HG03135 (cell line): ENCODE measurements at regions not wholly inside any gene's neighbourhood (a gene's known extent, or its start where the extent isn't known, plus 50 kb on each side); places are given as distances from the start of the nearest gene placed in this dataset.

Experiments
- ATAC-seq: cut with Tn5 transposase; IDR thresholded peaks from one replicate; pipeline ENCODE4 v1.9.1; 2021; ENCODE audit warnings: mild to moderate bottlenecking, moderate library complexity; ENCODE audit not compliant: unreplicated experiment

DNA sequence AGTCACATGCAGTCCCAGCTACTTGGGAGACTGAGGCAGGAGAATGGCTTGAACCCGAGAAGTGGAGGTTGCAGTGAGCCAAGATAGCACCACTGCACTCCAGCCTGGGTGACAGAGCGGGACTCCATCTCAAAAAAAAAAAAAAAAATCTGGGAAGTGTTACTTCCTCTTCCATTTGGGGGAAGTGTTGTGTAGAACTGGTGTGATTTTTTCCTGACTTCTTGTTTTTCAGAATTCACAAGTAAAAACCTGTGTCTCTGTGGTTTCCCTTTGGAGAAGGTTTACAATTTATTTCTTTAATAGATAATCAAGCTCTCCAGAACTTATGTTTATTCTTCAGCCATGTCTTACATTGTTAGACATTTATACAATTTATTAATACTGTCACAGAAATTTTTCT, 396.1 kb downstream of the BRD1 start:
- no peak for ATAC-seq

DNA sequence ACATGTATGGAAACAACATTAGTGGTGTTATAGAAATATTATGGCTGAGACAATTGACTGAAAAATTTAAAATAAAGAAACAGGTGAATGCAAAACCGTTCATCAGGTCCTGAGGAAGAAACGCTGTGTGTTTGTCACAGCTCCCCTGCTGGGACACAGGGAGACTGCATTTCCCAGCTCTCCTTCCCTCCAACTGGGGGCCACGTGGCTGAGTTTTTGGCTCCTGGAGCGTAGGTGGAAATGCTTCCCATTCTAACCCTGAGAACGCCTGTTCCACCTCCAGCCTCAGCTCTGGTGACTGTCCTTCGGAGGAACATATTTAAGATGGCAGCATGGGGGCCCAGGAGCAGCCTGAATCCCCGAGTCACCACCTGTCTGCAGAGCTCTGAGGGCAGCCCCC, 398.6 kb downstream of the BRD1 start:
- ATAC-seq = no peak

DNA sequence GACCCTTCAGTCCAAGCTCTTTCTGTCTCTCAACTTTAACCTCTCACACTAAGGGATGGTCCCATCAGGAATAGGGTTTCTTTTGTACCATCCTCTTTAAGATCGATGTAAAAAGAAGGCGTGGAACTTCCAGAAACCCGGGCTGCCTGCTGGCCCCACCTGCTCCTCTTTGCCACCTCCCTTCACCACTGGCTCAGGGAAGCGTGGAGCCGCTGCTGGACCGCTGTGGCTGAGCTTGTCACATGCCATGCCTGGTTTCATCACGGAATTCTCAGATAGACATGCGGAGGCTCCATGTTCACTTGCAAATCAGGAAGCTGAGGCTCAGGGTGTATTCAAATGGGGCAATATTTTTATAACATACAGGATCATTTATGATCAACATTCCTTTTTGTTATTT, 399.7 kb downstream of the BRD1 start:
- ATAC-seq = no peak

- no peak for ATAC-seq
Observed at GRCh38 chr22:49427341-49427740, 400.3 kb downstream of the BRD1 start.

GRCh38 chr22:49426618-49427266, 400.9 kb downstream of the BRD1 start:
- no peak for ATAC-seq

DNA sequence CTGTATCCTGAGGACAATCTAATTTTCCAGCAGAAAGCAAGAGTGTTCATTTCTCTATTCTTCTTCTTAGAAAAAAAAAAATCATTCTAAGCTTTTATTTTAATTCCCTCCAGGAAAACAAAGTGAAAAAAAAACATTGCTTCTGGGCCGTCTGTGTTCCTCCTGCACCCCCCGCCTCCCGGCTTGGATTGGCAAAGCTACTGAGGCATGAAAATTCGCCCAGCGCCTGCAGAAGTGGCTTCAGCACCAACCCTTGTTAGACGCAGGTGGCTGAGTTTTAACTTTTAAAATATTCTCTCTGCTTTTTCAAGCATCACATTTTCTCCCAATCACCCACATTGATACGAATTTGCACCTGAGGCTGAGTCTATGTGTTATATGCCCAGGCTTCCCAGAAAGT, 401.6 kb downstream of the BRD1 start:
- ATAC-seq = no peak

DNA sequence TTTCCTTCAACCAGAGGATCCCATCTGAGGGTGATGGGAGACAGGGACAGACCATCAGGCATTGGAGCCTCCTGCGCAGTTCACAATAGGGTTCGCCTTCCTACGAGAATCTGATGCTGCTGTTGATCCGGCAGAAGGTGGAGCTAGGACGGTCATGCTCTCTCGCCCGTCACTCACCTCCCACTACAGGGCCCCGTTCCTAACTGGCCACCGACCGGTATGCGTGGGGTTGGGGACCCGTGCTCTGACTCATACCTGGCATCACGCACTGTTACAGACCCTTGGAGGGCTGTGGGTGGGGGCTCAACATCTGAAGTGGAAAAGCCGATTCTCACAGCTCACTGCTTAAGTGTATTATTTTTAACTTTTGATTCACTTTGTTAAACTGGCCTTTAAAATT, 402.3 kb downstream of the BRD1 start:
- ATAC-seq = no peak

DNA sequence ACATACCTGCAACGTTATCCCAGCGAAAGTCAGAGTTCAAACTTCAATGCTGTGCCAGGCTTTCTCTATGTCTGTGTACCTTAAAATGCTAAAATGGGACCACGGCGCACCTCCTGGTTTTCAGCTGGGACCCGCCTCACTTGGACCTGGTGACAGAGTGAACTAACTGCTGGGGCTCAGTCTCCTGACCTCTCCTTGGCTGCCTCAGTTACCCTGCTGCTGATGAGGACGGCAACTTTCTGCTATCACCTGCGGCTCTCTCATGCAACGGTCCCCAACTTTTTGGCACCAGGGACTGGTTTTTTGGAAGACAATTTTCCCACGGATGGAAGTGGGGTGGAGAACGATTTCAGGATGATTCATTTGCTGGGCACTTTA, 402.8 kb downstream of the BRD1 start:
- ATAC-seq = no peak

DNA sequence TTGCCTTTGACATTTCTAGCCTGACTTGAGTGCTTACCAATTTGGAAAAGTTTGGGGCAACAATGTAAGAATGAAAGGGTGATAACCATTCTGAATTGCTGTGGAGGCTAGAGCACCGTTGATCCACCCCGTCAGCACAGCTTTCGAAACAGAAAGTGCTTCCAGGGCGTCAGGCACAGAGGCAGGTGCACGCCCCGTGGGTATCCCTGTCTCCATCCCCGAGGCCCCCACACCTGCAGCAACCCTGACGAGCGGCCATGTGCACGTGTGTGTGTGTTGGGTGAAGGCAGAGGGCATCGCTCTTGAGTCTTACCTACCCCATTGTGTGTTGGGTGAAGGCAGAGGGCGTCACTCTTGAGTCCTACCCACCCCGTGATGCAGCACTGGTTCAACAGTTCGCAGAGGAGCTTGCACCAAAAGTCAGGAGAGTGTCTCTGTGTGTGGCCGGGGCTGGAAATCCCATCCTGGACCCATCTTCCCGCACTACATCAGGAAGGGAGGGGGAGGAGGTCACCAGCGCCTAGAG, 404.5 kb downstream of the BRD1 start:
- no peak for ATAC-seq

- no peak for ATAC-seq
Observed at GRCh38 chr22:49422701-49423100, 405.0 kb downstream of the BRD1 start.

- ATAC-seq = no peak
Observed at GRCh38 chr22:49420651-49421050, 407.0 kb downstream of the BRD1 start.

DNA sequence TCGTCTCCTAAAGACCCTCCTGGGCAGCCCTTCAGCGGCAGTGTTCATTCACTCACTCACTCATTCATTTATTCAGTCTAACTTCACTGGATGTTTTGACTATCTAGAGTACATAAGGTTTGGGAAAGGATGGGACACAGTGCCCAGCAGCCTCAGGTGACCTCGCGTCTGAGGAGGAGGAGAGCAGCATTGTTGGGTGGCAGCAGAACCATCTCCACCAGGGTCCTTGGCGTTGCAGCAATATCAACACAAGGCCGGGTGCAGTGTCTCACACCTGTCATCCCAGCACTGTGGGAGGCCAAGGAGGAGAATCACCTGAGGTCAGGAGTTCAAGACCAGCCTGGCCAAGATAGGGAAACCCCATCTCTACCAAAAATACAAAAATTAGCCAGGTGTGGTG, 408.0 kb downstream of the BRD1 start:
- ATAC-seq = no peak

DNA sequence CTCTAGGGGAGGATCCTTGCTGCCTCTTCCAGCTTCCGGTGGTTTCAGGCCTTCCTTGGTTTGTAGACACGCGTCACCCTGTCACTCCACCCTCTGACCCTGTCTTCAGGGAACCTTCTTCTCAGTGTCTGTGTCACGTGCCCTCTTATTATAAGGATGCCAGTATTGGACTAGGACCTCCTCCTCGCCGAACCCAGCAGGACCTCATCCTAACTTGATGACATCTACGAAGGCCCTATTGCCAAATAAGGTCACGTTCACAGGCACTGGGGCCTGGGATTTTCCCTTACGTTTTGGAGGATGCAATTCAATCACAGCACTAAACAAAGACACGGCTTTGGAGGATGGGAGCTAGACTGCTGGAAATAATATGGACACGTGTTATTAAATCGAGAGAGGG, 408.7 kb downstream of the BRD1 start:
- no peak for ATAC-seq

DNA sequence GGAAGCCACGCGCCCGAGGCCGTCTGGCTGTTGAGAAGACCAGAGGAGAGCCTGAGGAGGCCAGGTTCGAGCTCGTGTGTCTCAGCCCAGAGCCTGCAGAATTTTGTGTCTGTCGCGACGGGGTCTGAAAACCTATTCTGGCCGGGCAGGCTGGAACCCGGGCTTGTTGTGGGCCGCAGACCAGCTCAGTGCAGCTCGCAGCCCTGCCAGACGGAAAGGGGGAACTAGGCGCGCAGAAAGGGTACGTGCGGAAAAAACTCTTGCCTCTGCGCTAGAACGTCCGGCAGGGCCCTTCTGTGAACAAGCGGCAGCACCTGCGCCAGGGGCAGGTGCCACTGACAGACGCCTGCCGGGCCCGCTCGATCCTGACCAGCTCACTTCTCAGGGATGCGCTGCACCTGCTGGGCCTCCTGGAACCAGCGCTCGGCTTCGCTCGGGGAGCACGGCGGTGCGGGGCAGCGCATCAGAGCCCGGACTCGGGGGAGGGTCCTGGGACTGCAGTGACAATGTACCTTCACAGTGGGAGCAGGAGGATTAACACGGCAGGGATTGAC, 409.3 kb downstream of the BRD1 start:
- ATAC-seq = no peak

DNA sequence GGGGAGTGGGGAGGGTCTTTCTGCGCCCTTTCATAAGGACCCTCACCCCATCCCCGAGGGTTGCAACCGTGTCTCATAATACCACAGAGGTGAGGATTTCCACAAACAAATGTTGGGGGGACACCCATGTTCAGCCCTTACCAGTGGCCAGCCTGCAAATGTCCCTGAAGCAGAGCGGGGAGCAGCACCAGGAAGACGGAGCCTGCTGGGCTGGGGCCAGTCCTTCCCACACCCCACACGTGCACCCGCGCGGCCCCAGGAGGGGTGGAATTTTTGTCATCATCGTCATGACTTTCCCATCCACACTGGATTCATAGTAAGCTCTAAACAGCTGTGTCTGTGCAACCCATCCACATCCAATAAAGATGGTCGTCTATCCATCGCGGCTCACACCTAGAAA, 409.8 kb downstream of the BRD1 start:
- ATAC-seq = no peak

DNA sequence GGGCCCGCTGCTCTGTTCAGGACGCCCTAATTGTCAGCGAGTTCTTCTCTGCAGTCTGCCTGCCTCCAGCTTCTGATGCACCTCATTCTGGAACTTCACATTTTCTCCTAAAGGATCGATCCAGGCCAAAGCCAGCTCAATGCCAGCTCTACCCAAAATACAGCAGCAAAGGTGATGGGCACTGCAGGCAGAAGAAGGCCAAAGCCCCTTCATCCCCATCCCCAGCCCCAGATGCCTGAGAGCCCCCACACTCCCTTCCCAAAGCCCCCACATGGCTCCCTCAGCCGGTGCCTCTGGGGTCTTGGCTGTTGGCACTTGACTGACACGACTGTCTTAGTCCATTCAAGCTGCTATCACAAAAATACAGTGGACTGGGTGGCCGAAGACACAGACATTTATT, 410.3 kb downstream of the BRD1 start:
- no peak for ATAC-seq

DNA sequence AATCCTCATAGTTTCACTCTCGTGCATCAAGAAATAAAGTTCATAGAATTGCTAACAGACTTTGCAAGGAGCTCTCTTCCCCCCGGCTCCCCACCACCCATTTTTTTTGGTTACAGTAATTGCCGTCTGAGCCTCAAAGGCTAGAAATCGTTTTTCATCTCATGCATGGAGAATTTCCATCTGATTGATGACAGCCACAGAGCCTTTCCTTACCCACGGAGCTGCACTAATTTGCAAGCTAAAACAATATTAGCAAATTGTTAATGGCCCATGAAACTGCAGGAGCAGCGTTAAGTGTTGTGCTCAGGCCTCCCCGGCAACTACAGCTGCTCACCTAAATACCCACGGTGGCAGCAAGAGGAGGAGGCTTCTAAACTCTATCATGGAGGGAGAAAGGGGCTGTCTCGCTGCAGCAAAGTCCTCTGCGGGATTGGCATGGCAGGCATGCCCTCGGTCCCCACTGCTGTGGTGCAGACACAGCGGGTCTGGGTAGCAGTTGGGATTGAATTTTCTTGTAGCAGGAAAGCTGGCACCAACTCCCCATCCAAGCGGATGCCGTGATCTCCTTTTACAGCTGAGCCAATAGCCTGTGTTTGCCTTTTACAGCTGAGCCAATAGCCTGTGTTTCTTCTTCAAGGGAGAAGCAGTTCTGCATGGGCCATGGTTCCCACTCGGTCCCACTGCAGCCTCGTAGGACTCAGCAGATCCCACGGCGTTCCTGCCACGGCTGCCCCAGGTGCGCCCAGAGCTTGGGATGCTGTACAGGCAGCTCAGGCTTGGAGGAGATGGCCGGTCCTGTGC, 412.3 kb downstream of the BRD1 start:
- no peak for ATAC-seq

- no peak for ATAC-seq
Observed at GRCh38 chr22:49413551-49413950, 414.1 kb downstream of the BRD1 start.

DNA sequence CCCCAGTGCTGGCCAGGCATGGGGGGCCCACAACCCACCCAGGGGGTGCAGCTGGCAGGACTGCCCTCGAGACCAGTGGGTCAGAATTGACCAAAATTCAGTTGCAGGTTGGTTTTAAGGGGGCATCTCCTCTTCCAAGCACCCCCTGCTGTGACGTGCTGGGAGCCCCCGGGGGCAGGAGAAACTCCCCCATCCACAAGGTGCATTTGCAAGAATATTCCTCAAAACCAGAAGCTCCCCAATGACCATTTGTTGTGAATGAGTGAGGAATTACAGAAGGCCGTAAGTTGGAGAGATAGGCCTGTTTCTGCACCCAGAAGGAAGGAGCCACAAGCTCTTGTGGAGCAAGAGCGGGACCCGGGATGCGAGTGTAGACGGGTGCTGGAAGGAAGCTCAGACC, 414.5 kb downstream of the BRD1 start:
- no peak for ATAC-seq

DNA sequence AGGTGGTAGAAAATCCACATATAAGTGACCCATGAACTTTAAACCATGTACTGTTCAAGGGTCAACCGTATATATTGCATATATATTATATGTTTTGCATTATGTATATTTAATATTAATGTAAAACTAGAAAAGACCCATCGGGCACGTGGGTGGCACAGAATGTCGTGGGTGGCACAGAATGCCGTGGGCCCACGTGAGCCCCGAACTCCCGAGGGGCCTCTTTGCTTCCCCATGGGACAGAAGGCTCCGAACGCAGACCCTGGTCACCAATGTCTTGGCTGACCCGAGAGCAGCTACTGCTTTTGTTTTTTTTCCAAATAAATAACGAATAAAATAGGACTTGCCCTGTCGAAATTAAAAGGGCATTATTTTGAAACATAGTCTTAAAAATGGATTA, 415.4 kb downstream of the BRD1 start:
- no peak for ATAC-seq

GRCh38 chr22:49411236-49411635, 416.4 kb downstream of the BRD1 start:
- no peak for ATAC-seq
